Neural crest cell (in vitro differentiated cells): ENCODE measurements at regions not wholly inside any gene's neighbourhood (a gene's known extent, or its start where the extent isn't known, plus 50 kb on each side); places are given as distances from the start of the nearest gene placed in this dataset.

ENCODE experiments used
- DNase-seq: peaks from one replicate; pipeline ENCODE4 v3.0.0; 2021; ENCODE audit warnings: low read depth, mixed read lengths, low spot score
- H3K27ac Mint-ChIP-seq: one replicate; pipeline ENCODE4 v1.8.0; 2021; ENCODE audit warnings: mild to moderate bottlenecking, mixed read lengths; ENCODE audit not compliant: unreplicated experiment
- H3K27me3 Mint-ChIP-seq: 2 replicates; pipeline ENCODE4 v1.8.0; 2021; ENCODE audit warnings: low read depth, mild to moderate bottlenecking, mixed read lengths
- H3K36me3 Mint-ChIP-seq: 2 replicates; pipeline ENCODE4 v1.8.0; 2021; ENCODE audit warnings: low read depth, mild to moderate bottlenecking, mixed read lengths
- H3K4me1 Mint-ChIP-seq: 2 replicates; pipeline ENCODE4 v1.8.0; 2021; ENCODE audit warnings: mixed read lengths
- H3K4me3 Mint-ChIP-seq: one replicate; pipeline ENCODE4 v1.8.0; 2021; ENCODE audit warnings: mild to moderate bottlenecking, mixed read lengths
- H3K9me3 Mint-ChIP-seq: 2 replicates; pipeline ENCODE4 v1.8.0; 2021; ENCODE audit warnings: mixed read lengths
- TF ChIP-seq, protein P1 (sequence below): fragments of 200-600 bp; sonication (generic); conservative IDR thresholded peaks from 2 replicates; pipeline ENCODE4 v1.5.0; 2021; ENCODE audit warnings: antibody characterized with exemption, mild to moderate bottlenecking

DNA sequence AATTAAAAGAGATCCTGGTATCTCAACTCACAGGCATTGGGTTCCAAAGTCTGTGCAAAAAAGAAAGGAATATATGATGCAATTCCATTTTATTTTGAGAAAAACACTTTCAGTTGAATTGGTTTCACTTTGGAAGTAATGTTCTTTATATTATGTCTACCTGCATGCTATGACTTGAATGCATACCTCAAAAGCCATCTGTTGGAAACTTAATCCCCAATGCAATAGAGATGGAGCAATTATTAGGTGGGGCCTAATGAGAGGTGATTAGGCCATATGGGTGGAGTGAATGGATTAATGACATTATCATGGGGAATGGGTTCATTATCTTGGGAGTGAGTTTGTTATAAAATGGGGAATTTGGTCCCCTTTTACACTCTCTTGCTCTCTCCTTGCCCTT, 293.3 kb downstream of the CSNK1G3 start:
- Mint-ChIP-seq H3K4me3 (no peak overlapping the region), H3K9me3 (peaks cover 4% of the 10 kb centered on the region), H3K4me1 (peaks cover 84% of the 10 kb centered on the region), H3K27ac (no peak overlapping the region), H3K36me3 (peaks cover 3% of the 10 kb centered on the region), H3K27me3 (no peaks in the 10 kb centered on the region)
- no peak for DNase-seq
- TF ChIP-seq, protein P1, sequence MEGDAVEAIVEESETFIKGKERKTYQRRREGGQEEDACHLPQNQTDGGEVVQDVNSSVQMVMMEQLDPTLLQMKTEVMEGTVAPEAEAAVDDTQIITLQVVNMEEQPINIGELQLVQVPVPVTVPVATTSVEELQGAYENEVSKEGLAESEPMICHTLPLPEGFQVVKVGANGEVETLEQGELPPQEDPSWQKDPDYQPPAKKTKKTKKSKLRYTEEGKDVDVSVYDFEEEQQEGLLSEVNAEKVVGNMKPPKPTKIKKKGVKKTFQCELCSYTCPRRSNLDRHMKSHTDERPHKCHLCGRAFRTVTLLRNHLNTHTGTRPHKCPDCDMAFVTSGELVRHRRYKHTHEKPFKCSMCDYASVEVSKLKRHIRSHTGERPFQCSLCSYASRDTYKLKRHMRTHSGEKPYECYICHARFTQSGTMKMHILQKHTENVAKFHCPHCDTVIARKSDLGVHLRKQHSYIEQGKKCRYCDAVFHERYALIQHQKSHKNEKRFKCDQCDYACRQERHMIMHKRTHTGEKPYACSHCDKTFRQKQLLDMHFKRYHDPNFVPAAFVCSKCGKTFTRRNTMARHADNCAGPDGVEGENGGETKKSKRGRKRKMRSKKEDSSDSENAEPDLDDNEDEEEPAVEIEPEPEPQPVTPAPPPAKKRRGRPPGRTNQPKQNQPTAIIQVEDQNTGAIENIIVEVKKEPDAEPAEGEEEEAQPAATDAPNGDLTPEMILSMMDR: no peak

DNA sequence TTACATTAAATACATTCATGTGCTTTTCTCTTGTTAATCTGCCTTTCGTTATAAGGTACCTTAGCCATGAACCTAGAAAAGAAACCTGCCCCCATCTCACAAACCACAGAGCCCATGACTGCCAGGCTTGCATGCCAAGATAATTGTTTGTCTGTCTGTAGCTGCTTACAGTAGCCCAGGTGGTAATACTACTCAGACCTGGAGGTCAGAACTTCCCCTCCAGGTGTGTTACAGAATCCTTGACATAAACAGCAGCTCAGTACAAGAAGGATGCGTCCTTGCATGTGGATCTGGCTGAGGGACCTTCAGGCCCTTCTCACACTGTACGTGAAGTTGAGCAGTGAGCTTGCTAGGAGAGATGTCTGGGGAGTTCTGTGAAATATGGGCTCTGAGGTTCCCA, 291.4 kb downstream of the CSNK1G3 start:
- no peak for DNase-seq
- H3K27me3 Mint-ChIP-seq: no peaks in the 10 kb centered on the region
- H3K4me3 Mint-ChIP-seq: no peak overlapping the region
- H3K4me1 Mint-ChIP-seq: peaks cover 69% of the 10 kb centered on the region
- H3K27ac Mint-ChIP-seq: no peak overlapping the region
- TF ChIP-seq, protein P1: no peak
- peaks cover 4% of the 10 kb centered on the region for H3K9me3 Mint-ChIP-seq
- peaks cover 6% of the 10 kb centered on the region for H3K36me3 Mint-ChIP-seq

DNA sequence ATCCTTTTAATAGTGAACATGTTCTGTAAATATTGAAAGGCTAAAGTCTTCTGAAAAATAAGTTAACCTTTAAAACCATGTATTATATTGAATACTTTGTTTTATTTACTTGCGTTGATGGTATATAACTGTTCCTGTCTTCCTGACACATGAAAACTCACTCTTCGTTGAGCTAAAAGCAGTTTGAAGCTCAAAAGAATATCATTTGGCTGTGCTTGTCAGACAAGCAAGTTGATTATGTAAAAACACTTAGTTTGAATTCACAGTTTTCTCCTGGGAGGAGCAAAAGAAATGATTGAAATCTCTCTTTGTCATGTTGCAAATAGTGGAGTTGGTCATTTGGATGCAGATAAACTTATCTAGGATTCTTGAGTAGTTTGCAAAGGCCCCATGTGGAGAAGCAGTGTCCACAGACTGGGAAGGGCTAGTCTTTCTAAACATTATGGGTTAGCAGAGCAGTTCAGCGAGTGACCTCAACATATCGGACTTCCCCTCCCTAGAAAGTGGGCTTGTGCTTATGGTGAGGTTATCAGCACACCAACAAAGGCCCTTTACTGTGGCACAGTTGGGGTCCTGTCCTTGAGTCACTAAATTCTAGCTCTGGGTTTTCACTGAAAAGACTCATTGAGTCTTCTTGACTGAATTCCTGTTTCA, 290.4 kb downstream of the CSNK1G3 start:
- Mint-ChIP-seq H3K9me3 (peaks cover 4% of the 10 kb centered on the region), H3K4me1 (peaks cover 60% of the 10 kb centered on the region), H3K27ac (no peak overlapping the region), H3K4me3 (no peak overlapping the region), H3K36me3 (peaks cover 6% of the 10 kb centered on the region), H3K27me3 (no peaks in the 10 kb centered on the region)
- DNase-seq: no peak
- TF ChIP-seq, protein P1: no peak

DNA sequence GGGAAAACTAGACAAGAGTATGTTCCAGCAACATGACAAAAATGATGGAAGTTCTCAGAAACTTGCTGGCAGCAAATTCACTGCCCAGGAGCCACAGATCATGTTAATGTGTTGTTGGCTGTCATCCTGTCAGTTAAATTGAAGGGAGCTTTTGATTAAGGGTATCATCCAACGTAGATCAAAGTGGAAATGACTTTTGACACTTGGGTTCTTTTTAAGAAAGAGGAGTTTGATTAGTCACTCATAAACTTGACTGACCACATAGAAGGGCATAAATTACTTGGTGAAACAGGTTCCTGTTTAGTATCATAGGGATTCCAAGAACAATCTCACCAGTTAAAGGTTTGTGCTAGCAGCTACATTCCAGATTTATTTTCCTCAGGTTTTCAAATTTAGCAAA, 288.7 kb downstream of the CSNK1G3 start:
- Mint-ChIP-seq H3K36me3 (peaks cover 17% of the 10 kb centered on the region), H3K4me3 (no peak overlapping the region), H3K27ac (no peak overlapping the region), H3K9me3 (peaks cover 14% of the 10 kb centered on the region), H3K27me3 (no peaks in the 10 kb centered on the region), H3K4me1 (peaks cover 42% of the 10 kb centered on the region)
- TF ChIP-seq, protein P1: no peak
- DNase-seq: no peak

DNA sequence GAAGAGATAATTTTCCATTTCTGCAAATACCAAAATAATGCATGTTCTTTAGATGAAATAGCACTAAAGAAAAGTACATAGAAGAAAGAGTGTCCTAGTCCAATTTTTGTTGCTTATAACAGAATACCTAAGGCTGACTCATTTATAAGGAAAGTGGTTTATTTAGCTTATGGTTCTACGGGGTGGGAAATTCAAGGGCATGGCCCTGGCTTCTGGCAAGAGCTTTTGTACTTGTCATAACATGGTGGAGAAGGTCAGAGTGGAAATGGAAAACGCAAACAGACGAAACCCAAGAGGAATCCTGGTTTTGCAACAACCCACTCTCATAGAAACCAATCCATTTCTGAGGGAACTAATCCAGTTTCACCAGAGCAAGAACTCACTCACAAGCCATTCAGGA, 283.7 kb downstream of the CSNK1G3 start:
- H3K36me3 Mint-ChIP-seq: peaks cover 25% of the 10 kb centered on the region
- TF ChIP-seq, protein P1: no peak
- no peak overlapping the region for H3K4me3 Mint-ChIP-seq
- H3K9me3 Mint-ChIP-seq: peaks cover 19% of the 10 kb centered on the region
- H3K27ac Mint-ChIP-seq: peak overlapping the region; percentile 64
- H3K27me3 Mint-ChIP-seq: no peaks in the 10 kb centered on the region
- peaks cover 19% of the 10 kb centered on the region for H3K4me1 Mint-ChIP-seq
- no peak for DNase-seq
